Epithelial cell of esophagus (primary cell): ENCODE measurements at regions not wholly inside any gene's neighbourhood (a gene's known extent, or its start where the extent isn't known, plus 50 kb on each side); places are given as distances from the start of the nearest gene placed in this dataset.

Source experiments
- DNase-seq: peaks from one replicate; pipeline ENCODE4 v3.0.0; 2010; ENCODE audit warnings: low read depth
- H3K4me3 ChIP-seq: 2 replicates; pipeline ENCODE4 v1.5.1; 2011; ENCODE audit warnings: mild to moderate bottlenecking, low read length, control low read depth
- TF ChIP-seq, protein P1 (sequence below): IDR thresholded peaks from 2 replicates; pipeline ENCODE4 v1.5.1; 2011; ENCODE audit warnings: low read depth, mild to moderate bottlenecking, low read length, control low read depth, inconsistent platforms; ENCODE audit not compliant: insufficient read depth; ENCODE audit errors: missing control alignments

DNA sequence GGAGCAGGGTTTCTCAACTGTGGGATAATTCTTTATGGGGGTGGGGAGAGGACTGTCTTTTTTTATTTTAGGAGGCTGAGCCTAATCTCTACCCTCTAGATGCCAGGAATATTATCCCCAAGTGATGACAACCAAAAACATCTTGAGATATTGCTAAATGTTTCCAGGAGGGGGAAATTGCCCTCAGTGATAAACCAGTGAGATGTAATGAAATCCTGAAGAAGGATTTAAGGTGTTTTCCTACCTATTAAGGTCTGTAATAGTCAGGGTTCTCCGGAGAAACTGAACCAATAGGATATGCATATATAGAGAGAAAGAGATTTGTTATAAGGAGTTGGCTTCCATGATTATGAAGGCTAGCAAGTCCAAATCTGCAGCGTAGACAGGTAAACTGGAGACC is 208.3 kb upstream of the MIR17HG start:
- DNase-seq = no peak
- TF ChIP-seq, protein P1, sequence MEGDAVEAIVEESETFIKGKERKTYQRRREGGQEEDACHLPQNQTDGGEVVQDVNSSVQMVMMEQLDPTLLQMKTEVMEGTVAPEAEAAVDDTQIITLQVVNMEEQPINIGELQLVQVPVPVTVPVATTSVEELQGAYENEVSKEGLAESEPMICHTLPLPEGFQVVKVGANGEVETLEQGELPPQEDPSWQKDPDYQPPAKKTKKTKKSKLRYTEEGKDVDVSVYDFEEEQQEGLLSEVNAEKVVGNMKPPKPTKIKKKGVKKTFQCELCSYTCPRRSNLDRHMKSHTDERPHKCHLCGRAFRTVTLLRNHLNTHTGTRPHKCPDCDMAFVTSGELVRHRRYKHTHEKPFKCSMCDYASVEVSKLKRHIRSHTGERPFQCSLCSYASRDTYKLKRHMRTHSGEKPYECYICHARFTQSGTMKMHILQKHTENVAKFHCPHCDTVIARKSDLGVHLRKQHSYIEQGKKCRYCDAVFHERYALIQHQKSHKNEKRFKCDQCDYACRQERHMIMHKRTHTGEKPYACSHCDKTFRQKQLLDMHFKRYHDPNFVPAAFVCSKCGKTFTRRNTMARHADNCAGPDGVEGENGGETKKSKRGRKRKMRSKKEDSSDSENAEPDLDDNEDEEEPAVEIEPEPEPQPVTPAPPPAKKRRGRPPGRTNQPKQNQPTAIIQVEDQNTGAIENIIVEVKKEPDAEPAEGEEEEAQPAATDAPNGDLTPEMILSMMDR = no peak
- no peak overlapping the region for H3K4me3 ChIP-seq

GRCh38 chr13:91141543-91142061 is 205.9 kb upstream of the MIR17HG start:
- no peak for DNase-seq
- TF ChIP-seq, protein P1 = no peak
- H3K4me3 ChIP-seq = no peak overlapping the region

GRCh38 chr13:91142572-91142971 is 204.9 kb upstream of the MIR17HG start:
- TF ChIP-seq, protein P1 = no peak
- no peak overlapping the region for H3K4me3 ChIP-seq
- peak; percentile 44 for DNase-seq

DNA sequence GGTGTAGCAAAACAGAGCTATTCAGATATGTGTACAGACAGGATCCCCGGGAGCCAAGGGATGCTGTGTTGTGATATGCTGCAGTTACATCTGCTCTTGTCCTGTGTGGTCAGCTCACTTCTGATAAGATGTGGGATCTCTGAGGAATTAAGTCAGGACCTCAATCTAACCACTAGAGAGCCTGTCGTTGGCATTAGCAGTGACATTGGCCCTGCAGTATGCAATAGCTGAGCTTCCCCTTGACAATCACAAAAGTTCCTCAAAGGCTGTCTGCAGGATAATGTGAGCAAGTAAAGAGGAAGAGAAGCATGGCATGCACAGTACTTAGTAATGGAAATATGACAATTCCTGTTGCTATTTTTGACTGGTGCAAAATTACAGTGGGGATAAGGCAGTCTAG is 203.4 kb upstream of the MIR17HG start:
- H3K4me3 ChIP-seq = no peak overlapping the region
- no peak for DNase-seq
- TF ChIP-seq, protein P1 = no peak

DNA sequence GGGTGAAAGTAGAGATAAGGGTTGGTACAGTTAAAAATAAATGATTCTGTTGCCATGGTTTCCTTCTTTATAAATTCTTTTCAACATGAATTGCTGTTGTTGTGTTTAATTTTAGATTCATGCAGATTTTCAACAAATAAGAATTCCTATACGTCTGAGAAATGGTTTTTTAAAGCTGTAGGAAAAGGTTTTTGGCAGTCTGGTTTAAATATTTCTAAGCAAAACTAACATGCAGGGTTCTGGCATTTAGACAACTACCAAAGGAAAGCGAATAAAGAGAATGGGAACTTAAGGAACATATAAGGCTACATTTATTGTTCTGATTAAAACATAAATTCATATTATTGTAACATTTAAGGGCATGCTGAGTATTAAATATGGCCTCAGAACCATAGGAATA is 203.0 kb upstream of the MIR17HG start:
- no peak overlapping the region for H3K4me3 ChIP-seq
- TF ChIP-seq, protein P1 = no peak
- no peak for DNase-seq

- TF ChIP-seq, protein P1 = no peak
- H3K4me3 ChIP-seq = no peak overlapping the region
- no peak for DNase-seq
Measured at GRCh38 chr13:91145571-91146205, 201.8 kb upstream of the MIR17HG start.

DNA sequence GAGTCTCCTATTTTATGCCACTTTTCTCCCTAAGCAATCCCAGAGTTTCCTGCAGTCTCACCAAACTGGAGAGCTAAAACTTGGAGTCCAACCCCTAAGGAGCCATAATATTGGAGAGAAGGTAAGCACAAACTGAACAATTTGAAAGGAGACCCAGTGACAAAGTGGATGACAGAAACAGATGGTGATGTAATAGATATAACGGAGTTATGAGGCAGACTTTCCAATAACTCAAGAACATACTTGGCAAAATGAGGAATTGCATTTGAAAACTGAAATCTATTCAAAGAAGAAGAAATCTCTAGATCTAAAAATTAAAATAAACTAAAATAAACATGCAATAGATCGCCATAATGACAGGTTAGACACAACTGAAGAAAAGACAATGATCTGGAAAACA is 200.9 kb upstream of the MIR17HG start:
- TF ChIP-seq, protein P1 = no peak
- H3K4me3 ChIP-seq = no peak overlapping the region
- no peak for DNase-seq
